HepG2 (cell line): ENCODE measurements at regions not wholly inside any gene's neighbourhood (a gene's known extent, or its start where the extent isn't known, plus 50 kb on each side); places are given as distances from the start of the nearest gene placed in this dataset.

Experiments used
- ATAC-seq: fragments of 200-7000 bp; cut with Tn5 transposase; 3 replicates; pipeline ENCODE4 v1.9.1; 2020; ENCODE audit warnings: mild to moderate bottlenecking, moderate library complexity
- BruUV-seq: library from RNA; stranded (reverse); fragments of 400-500 nt; replicated peaks from 2 replicates; lab custom pipeline; 2021; lab: Mats Ljungman, UMichigan
- CTCF ChIA-PET: fragments of 300-600 bp; formaldehyde crosslinking; extraction: SDS; loops from one replicate; lab custom pipeline; 2021; ENCODE audit warnings: low total read pairs, inconsistent platforms, low intra/inter-chr PET ratio; lab: Yijun Ruan, JAX
- POLR2A ChIA-PET: fragments of 350-600 bp; sonication (Branson Sonifier 250); formaldehyde crosslinking; loops from one replicate; lab custom pipeline; 2020; ENCODE audit warnings: antibody characterized with exemption, inconsistent platforms; lab: Yijun Ruan, JAX
- DNase-seq: peaks from one replicate; pipeline ENCODE4 v3.0.0-alpha.2; 2015; ENCODE audit warnings: low spot score
- FAIRE-seq: peaks from 3 replicates; lab custom pipeline; 2011; peaks lifted over from hg19 to GRCh38; lab: Jason Lieb, UNC
- H2AFZ ChIP-seq: one replicate; pipeline ENCODE4 v1.6.1; 2011; ENCODE audit warnings: low read length, inconsistent platforms
- H3K27ac ChIP-seq: fragments of 300-600 bp; 3 replicates; pipeline ENCODE4 v1.8.0; 2011; ENCODE audit warnings: mixed run types, mild to moderate bottlenecking, mixed read lengths, low read length, inconsistent platforms; ENCODE audit not compliant: insufficient read depth; ENCODE audit errors: extremely low read length
- H3K27me3 ChIP-seq, 2 experiments: fragments of 200-600 bp in 1 of 2; 2 replicates in 1 of 2; 3 replicates in 1 of 2; pipeline versions ENCODE4 v1.6.0 to v1.8.0; 2011; ENCODE audit warnings: low read length in 2 of 2, mild to moderate bottlenecking in 2 of 2, moderate library complexity in 2 of 2, inconsistent platforms in 1 of 2; ENCODE audit not compliant: insufficient read depth in 2 of 2, control insufficient read depth in 1 of 2
- H3K36me3 ChIP-seq, 2 experiments: fragments of 200-600 bp in 1 of 2; replicated peaks in 1 of 2; 2 replicates in 1 of 2; 3 replicates in 1 of 2; pipeline versions ENCODE4 v1.5.1 to v1.8.0; 2011; ENCODE audit warnings: low read length in 2 of 2, inconsistent platforms in 1 of 2; ENCODE audit not compliant: insufficient read depth in 2 of 2, control insufficient read depth in 1 of 2
- H3K4me1 ChIP-seq: 2 replicates; pipeline ENCODE4 v1.5.1; 2012; ENCODE audit warnings: low read length, inconsistent platforms; ENCODE audit not compliant: insufficient read depth
- H3K4me2 ChIP-seq: 2 replicates; pipeline ENCODE4 v1.6.0; 2011; ENCODE audit warnings: low read depth, low read length, inconsistent platforms
- H3K4me3 ChIP-seq, 3 experiments: fragments of 200-600 bp in 1 of 3; sonication (generic), shearing (Covaris generic) in 1 of 3; replicated peaks in 1 of 3; 2 replicates each; pipeline ENCODE4 v1.5.1; 2011 to 2016; ENCODE audit warnings: low read length in 3 of 3, inconsistent platforms in 2 of 3, low read depth in 2 of 3, mild to moderate bottlenecking in 2 of 3, control low read depth in 1 of 3, mixed read lengths in 1 of 3; ENCODE audit not compliant: insufficient read depth in 1 of 3
- H3K79me2 ChIP-seq: one replicate; pipeline ENCODE4 v1.6.1; 2011; ENCODE audit warnings: low read length, inconsistent platforms; ENCODE audit not compliant: insufficient read depth
- H3K9ac ChIP-seq: 2 replicates; pipeline ENCODE4 v1.6.0; 2011; ENCODE audit warnings: mild to moderate bottlenecking, low read depth, low read length, inconsistent platforms; ENCODE audit not compliant: insufficient read depth
- H3K9me3 ChIP-seq: 2 replicates; pipeline ENCODE4 v1.5.1; 2012; ENCODE audit warnings: mild to moderate bottlenecking, low read length
- H4K20me1 ChIP-seq: 2 replicates; pipeline ENCODE4 v1.6.0; 2011; ENCODE audit warnings: inconsistent platforms, mild to moderate bottlenecking, low read length, moderate library complexity; ENCODE audit not compliant: insufficient read depth
- ADNP ChIP-seq: sonication (generic); formaldehyde crosslinking; IDR thresholded peaks from 2 replicates; pipeline ENCODE4 v1.4.0; 2020; ENCODE audit warnings: missing genetic modification reagents
- CAMTA2 ChIP-seq: sonication (generic); formaldehyde crosslinking; IDR thresholded peaks from 2 replicates; pipeline ENCODE4 v1.4.0; 2020; ENCODE audit warnings: mild to moderate bottlenecking, missing genetic modification reagents, borderline replicate concordance
- HNRNPL ChIP-seq: fragments of 200-400 bp; formaldehyde crosslinking; IDR thresholded peaks from 2 replicates; pipeline ENCODE4 v1.6.1; 2017; ENCODE audit warnings: mild to moderate bottlenecking, low read depth, low read length
- PITX1 ChIP-seq: sonication (generic); formaldehyde crosslinking; IDR thresholded peaks from 2 replicates; pipeline ENCODE4 v1.5.1; 2020; ENCODE audit warnings: mild to moderate bottlenecking, missing genetic modification reagents
- RAD51 ChIP-seq: fragments of 450-650 bp; IDR thresholded peaks from 2 replicates; pipeline ENCODE4 v1.6.1; 2016; ENCODE audit warnings: borderline replicate concordance
- SP140L ChIP-seq: sonication (generic); formaldehyde crosslinking; IDR thresholded peaks from 2 replicates; pipeline ENCODE4 v1.4.0; 2020; ENCODE audit warnings: missing genetic modification reagents, borderline replicate concordance
- THAP8 ChIP-seq: sonication (generic); formaldehyde crosslinking; IDR thresholded peaks from 2 replicates; pipeline ENCODE4 v1.5.1; 2020; ENCODE audit warnings: missing genetic modification reagents, mild to moderate bottlenecking, borderline replicate concordance
- ZFP36L2 ChIP-seq: sonication (generic); formaldehyde crosslinking; IDR thresholded peaks from 2 replicates; pipeline ENCODE4 v1.4.0; 2020; ENCODE audit warnings: missing genetic modification reagents
- ZNF33A ChIP-seq: sonication (generic); formaldehyde crosslinking; IDR thresholded peaks from 2 replicates; pipeline ENCODE4 v1.5.1; 2020; ENCODE audit warnings: missing genetic modification reagents, mild to moderate bottlenecking, moderate library complexity, borderline replicate concordance
- ZNF367 ChIP-seq: sonication (generic); formaldehyde crosslinking; IDR thresholded peaks from 2 replicates; pipeline ENCODE4 v1.4.0; 2020; ENCODE audit warnings: missing genetic modification reagents, borderline replicate concordance
- ZNF674 ChIP-seq: sonication (generic); formaldehyde crosslinking; IDR thresholded peaks from 2 replicates; pipeline ENCODE4 v1.5.0; 2020; ENCODE audit warnings: low read depth, mild to moderate bottlenecking, missing genetic modification reagents
- ZNF773 ChIP-seq: sonication (generic); formaldehyde crosslinking; IDR thresholded peaks from 2 replicates; pipeline ENCODE4 v1.4.0; 2020; ENCODE audit warnings: missing genetic modification reagents, borderline replicate concordance
- whole genome bisulfite sequencing: methylation state at CpG from one replicate; pipeline ENCODE4 v1.1.6; 2017; ENCODE audit warnings: low lambda C conversion rate; 5-methylcytosine and 5-hydroxymethylcytosine counted together
- in situ Hi-C: cut with HindIII; loops from 2 replicates; pipeline ENCODE4 v1.10.0; 2017; ENCODE audit warnings: low pct_unique_long_range_greater_than_20kb; ENCODE audit not compliant: extremely low pct_ligation_motif_present
- intact Hi-C: fragments of 100-400 bp; cut with micrococcal nuclease; formaldehyde crosslinking; loops from one replicate; pipeline ENCODE4 v1.10.0; 2022; ENCODE audit not compliant: unreplicated experiment

DNA sequence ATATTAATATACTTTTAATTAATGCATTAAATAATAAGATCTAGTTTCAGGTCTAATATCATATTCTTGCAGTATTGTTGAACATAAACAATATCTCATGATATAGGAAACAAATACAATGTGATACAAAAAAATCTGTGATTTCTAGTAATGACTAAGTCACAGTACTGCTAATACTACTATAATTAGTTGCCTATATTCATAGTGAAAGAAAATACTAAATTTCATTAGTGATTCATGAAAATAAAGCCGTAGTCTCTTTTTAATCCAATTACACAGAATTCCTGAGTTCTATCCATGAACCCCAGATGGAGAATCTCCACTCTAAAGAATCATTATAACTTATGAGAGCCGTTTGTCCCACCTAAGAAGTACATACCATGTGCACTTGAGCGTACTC, 266.3 kb upstream of the ACVR2A start:
- no peaks in the 10 kb centered on the region for H4K20me1 ChIP-seq
- ChIA-PET POLR2A (no interaction called here), CTCF (no interaction called here)
- TF ChIP-seq ZNF367 (CRISPR knock-in tag) (no peak), SP140L (CRISPR knock-in tag) (no peak), ZNF33A (no peak), RAD51 (no peak), ZNF674 (CRISPR knock-in tag) (no peak), HNRNPL (no peak), CAMTA2 (no peak), THAP8 (CRISPR knock-in tag) (no peak), ZNF773 (no peak), ADNP (no peak), PITX1 (CRISPR knock-in tag) (no peak), ZFP36L2 (no peak)
- intact Hi-C loops (no loop called here), in situ Hi-C loops (no loop called here)
- H3K36me3 ChIP-seq = no peaks in the 10 kb centered on the region
- no peak overlapping the region for H2AFZ ChIP-seq
- no peak for FAIRE-seq
- no TSS peak for BruUV-seq
- H3K4me1 ChIP-seq = no peaks in the 10 kb centered on the region
- H3K4me3 ChIP-seq = no peak overlapping the region
- no peak for ATAC-seq
- H3K9me3 ChIP-seq = no peaks in the 10 kb centered on the region
- no peak overlapping the region for H3K9ac ChIP-seq
- no peak for DNase-seq
- H3K4me2 ChIP-seq = no peak overlapping the region
- no peaks in the 10 kb centered on the region for H3K79me2 ChIP-seq
- H3K27me3 ChIP-seq = no peaks in the 10 kb centered on the region
- WGBS = 18% methylated on average over 3 of the region's 3 CpGs
- H3K27ac ChIP-seq = no peak overlapping the region
